CD14-positive monocyte (primary cell): ENCODE measurements at regions not wholly inside any gene's neighbourhood (a gene's known extent, or its start where the extent isn't known, plus 50 kb on each side); places are given as distances from the start of the nearest gene placed in this dataset.
A peak's percentile ranks its signal among the peaks of the same experiment; 100 is the strongest.

Experiments
- DNase-seq, 3 donors: peaks; one replicate each; pipeline ENCODE4 v3.0.0-alpha.2; 2011 to 2022
- H2AFZ ChIP-seq: 2 replicates; pipeline ENCODE4 v1.6.0; 2012; ENCODE audit warnings: mild to moderate bottlenecking, low read depth, low read length, inconsistent platforms; ENCODE audit not compliant: insufficient read depth, poor library complexity, severe bottlenecking
- H3K27ac ChIP-seq, 2 donors: 1 replicate in 1 of 2; 2 replicates in 1 of 2; pipeline ENCODE4 v1.5.1; 2012 to 2013; ENCODE audit warnings: low read length in 2 of 2, control low read depth in 1 of 2, inconsistent platforms in 1 of 2, low read depth in 1 of 2, mild to moderate bottlenecking in 1 of 2
- H3K27me3 ChIP-seq, 2 donors: one replicate each; pipeline versions ENCODE4 v1.6.0 to v1.6.1; 2011 to 2013; ENCODE audit warnings: low read length in 2 of 2; ENCODE audit not compliant: control insufficient read depth in 2 of 2, insufficient read depth in 2 of 2
- H3K36me3 ChIP-seq, 2 donors: replicated peaks in 1 of 2; 1 replicate in 1 of 2; 2 replicates in 1 of 2; pipeline versions ENCODE4 v1.5.1 to v1.6.1; 2012 to 2013; ENCODE audit warnings: low read length in 2 of 2, control low read depth in 1 of 2, inconsistent platforms in 1 of 2, mild to moderate bottlenecking in 1 of 2; ENCODE audit not compliant: insufficient read depth in 2 of 2, control insufficient read depth in 1 of 2
- H3K4me1 ChIP-seq, 2 donors: 1 replicate in 1 of 2; 2 replicates in 1 of 2; pipeline versions ENCODE4 v1.5.1 to v1.6.1; 2012 to 2013; ENCODE audit warnings: low read length in 2 of 2, control low read depth in 1 of 2, inconsistent platforms in 1 of 2, mild to moderate bottlenecking in 1 of 2, moderate library complexity in 1 of 2; ENCODE audit not compliant: insufficient read depth in 2 of 2, control insufficient read depth in 1 of 2
- H3K4me2 ChIP-seq: replicated peaks from 2 replicates; pipeline ENCODE3; 2012; ENCODE audit warnings: low read length, moderate library complexity, mild to moderate bottlenecking; ENCODE audit not compliant: poor library complexity, severe bottlenecking; ENCODE audit errors: extremely low read depth
- H3K4me3 ChIP-seq, 3 experiments: fragments of 200-600 bp in 1 of 3; sonication (generic) in 1 of 3; replicated peaks in 1 of 3; 1 replicate in 2 of 3; 2 replicates in 1 of 3; pipeline ENCODE4 v1.5.1; 2011 to 2013; ENCODE audit warnings: low read length in 3 of 3, mild to moderate bottlenecking in 3 of 3, control low read depth in 2 of 3, low read depth in 2 of 3, inconsistent platforms in 1 of 3, moderate library complexity in 1 of 3
- H3K79me2 ChIP-seq: 2 replicates; pipeline ENCODE4 v1.6.0; 2012; ENCODE audit warnings: mild to moderate bottlenecking, control low read depth, inconsistent platforms, low read length, moderate library complexity; ENCODE audit not compliant: insufficient read depth
- H3K9ac ChIP-seq: 2 replicates; pipeline ENCODE4 v1.6.0; 2017; ENCODE audit warnings: low read length, mild to moderate bottlenecking; ENCODE audit not compliant: insufficient read depth, poor library complexity, severe bottlenecking
- H3K9me3 ChIP-seq, 2 donors: replicated peaks in 1 of 2; 1 replicate in 1 of 2; 2 replicates in 1 of 2; pipeline versions ENCODE4 v1.5.1 to v1.6.1; 2012 to 2013; ENCODE audit warnings: low read length in 2 of 2, control low read depth in 1 of 2; ENCODE audit not compliant: control insufficient read depth in 1 of 2, insufficient read depth in 1 of 2
- H4K20me1 ChIP-seq: 2 replicates; pipeline ENCODE4 v1.6.0; 2012; ENCODE audit warnings: mild to moderate bottlenecking, low read length, control low read depth, moderate library complexity; ENCODE audit not compliant: insufficient read depth
- H3K27ac Mint-ChIP-seq, 7 donors: one replicate each; pipeline ENCODE4 v1.8.0; 2020; ENCODE audit warnings: mild to moderate bottlenecking in 7 of 7, mixed read lengths in 7 of 7, moderate library complexity in 6 of 7, inconsistent platforms in 2 of 7
- H3K27me3 Mint-ChIP-seq, 3 donors: one replicate each; pipeline ENCODE4 v1.8.0; 2021 to 2022; ENCODE audit warnings: low read depth in 3 of 3, mild to moderate bottlenecking in 3 of 3, mixed read lengths in 3 of 3, moderate library complexity in 3 of 3, inconsistent platforms in 1 of 3
- H3K36me3 Mint-ChIP-seq, 2 donors: one replicate each; pipeline ENCODE4 v1.8.0; 2020; ENCODE audit warnings: mixed read lengths in 2 of 2, inconsistent platforms in 1 of 2, mild to moderate bottlenecking in 1 of 2
- H3K4me1 Mint-ChIP-seq: one replicate; pipeline ENCODE4 v1.8.0; 2020; ENCODE audit warnings: mild to moderate bottlenecking, mixed read lengths
- H3K4me3 Mint-ChIP-seq, 2 donors: one replicate each; pipeline ENCODE4 v1.8.0; 2020; ENCODE audit warnings: mild to moderate bottlenecking in 2 of 2, mixed read lengths in 2 of 2, moderate library complexity in 1 of 2
- H3K9me3 Mint-ChIP-seq, 7 donors: one replicate each; pipeline ENCODE4 v1.8.0; 2020 to 2022; ENCODE audit warnings: mixed read lengths in 7 of 7, mild to moderate bottlenecking in 6 of 7, moderate library complexity in 6 of 7, inconsistent platforms in 2 of 7
- WGBS: methylation state at CpG from one replicate; pipeline ENCODE4 v1.1.5; 2013; ENCODE audit warnings: missing lambda C conversion rate; ENCODE audit not compliant: insufficient coverage; 5-methylcytosine and 5-hydroxymethylcytosine counted together
- intact Hi-C, 2 donors: fragments of 100-400 bp; cut with micrococcal nuclease; formaldehyde crosslinking; loops; one replicate each; pipeline versions ENCODE4 v1.15.0 to v1.15.1; 2023
- TF ChIP-seq, protein P1 (sequence below): fragments of 200-600 bp; IDR thresholded peaks from one replicate; pipeline ENCODE4 v1.8.0; 2022; ENCODE audit warnings: antibody characterized with exemption, mild to moderate bottlenecking

GRCh38 chrX:39688576-39689375 is 409.0 kb downstream of the BCOR start:
- WGBS: under 1% methylated on average over 63 of the region's 101 CpGs
- H3K9me3 ChIP-seq: peaks cover 0 to 9% of the 10 kb centered on the region in 2 donors
- Mint-ChIP-seq H3K9me3 (peaks cover 0 to 6% (median 1%) of the 10 kb centered on the region in 7 donors), H3K27ac (no peak overlapping the region), H3K4me3 (peak overlapping the region; percentile 43 to 71), H3K36me3 (peaks cover 0 to 2% of the 10 kb centered on the region in 2 donors), H3K27me3 (peaks cover 35 to 49% (median 35%) of the 10 kb centered on the region in 3 donors), H3K4me1 (peaks cover 9% of the 10 kb centered on the region)
- peaks cover 16 to 34% of the 10 kb centered on the region in 2 donors for H3K27me3 ChIP-seq
- H3K36me3 ChIP-seq: no peaks in the 10 kb centered on the region
- intact Hi-C loops: no loop called here
- no peak overlapping the region for H3K9ac ChIP-seq
- peaks cover 11 to 14% of the 10 kb centered on the region in 2 donors for H3K4me1 ChIP-seq
- no peak overlapping the region for H3K27ac ChIP-seq
- H3K79me2 ChIP-seq: no peaks in the 10 kb centered on the region
- no peak for DNase-seq
- no peaks in the 10 kb centered on the region for H4K20me1 ChIP-seq
- peak overlapping the region; percentile 64 for H3K4me2 ChIP-seq
- H3K4me3 ChIP-seq: peak overlapping the region in 1 of 3 experiments; percentile 50
- H2AFZ ChIP-seq: peak overlapping the region; percentile 13
- TF ChIP-seq, protein P1, sequence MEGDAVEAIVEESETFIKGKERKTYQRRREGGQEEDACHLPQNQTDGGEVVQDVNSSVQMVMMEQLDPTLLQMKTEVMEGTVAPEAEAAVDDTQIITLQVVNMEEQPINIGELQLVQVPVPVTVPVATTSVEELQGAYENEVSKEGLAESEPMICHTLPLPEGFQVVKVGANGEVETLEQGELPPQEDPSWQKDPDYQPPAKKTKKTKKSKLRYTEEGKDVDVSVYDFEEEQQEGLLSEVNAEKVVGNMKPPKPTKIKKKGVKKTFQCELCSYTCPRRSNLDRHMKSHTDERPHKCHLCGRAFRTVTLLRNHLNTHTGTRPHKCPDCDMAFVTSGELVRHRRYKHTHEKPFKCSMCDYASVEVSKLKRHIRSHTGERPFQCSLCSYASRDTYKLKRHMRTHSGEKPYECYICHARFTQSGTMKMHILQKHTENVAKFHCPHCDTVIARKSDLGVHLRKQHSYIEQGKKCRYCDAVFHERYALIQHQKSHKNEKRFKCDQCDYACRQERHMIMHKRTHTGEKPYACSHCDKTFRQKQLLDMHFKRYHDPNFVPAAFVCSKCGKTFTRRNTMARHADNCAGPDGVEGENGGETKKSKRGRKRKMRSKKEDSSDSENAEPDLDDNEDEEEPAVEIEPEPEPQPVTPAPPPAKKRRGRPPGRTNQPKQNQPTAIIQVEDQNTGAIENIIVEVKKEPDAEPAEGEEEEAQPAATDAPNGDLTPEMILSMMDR: no peak

- H3K4me2 ChIP-seq: peak overlapping the region; percentile 64
- peak overlapping the region in 1 of 7 donors; percentile 41 for H3K27ac Mint-ChIP-seq
- peak overlapping the region in 1 of 3 experiments; percentile 50 for H3K4me3 ChIP-seq
- H3K27ac ChIP-seq: no peak overlapping the region
- H3K27me3 ChIP-seq: peaks cover 16 to 34% of the 10 kb centered on the region in 2 donors
- peaks cover 9% of the 10 kb centered on the region for H3K4me1 Mint-ChIP-seq
- DNase-seq: no peak
- H3K79me2 ChIP-seq: no peaks in the 10 kb centered on the region
- WGBS: 13% methylated on average over 8 of the region's 33 CpGs
- intact Hi-C loops: no loop called here
- peak overlapping the region; percentile 16 to 71 for H3K4me3 Mint-ChIP-seq
- peaks cover 0 to 6% (median 1%) of the 10 kb centered on the region in 7 donors for H3K9me3 Mint-ChIP-seq
- H4K20me1 ChIP-seq: no peaks in the 10 kb centered on the region
- H2AFZ ChIP-seq: no peak overlapping the region
- no peaks in the 10 kb centered on the region for H3K36me3 ChIP-seq
- H3K9ac ChIP-seq: no peak overlapping the region
- TF ChIP-seq, protein P1: no peak
- H3K36me3 Mint-ChIP-seq: peaks cover 0 to 2% of the 10 kb centered on the region in 2 donors
- peaks cover 0 to 9% of the 10 kb centered on the region in 2 donors for H3K9me3 ChIP-seq
- peaks cover 34 to 51% (median 36%) of the 10 kb centered on the region in 3 donors for H3K27me3 Mint-ChIP-seq
- H3K4me1 ChIP-seq: peaks cover 11 to 14% of the 10 kb centered on the region in 2 donors
Observed at GRCh38 chrX:39689376-39690104, 408.2 kb downstream of the BCOR start.
